Pulmonary artery endothelial cell (primary cell): ENCODE measurements at regions not wholly inside any gene's neighbourhood (a gene's known extent, or its start where the extent isn't known, plus 50 kb on each side); places are given as distances from the start of the nearest gene placed in this dataset.
"Not testable (repeated sequence)": the region's sequence is repeated elsewhere in the genome, so short reads cannot be mapped to it uniquely, and the experiment has no call there.

ENCODE experiments used
- DNase-seq: peaks from one replicate; pipeline ENCODE4 v3.0.0-alpha.2; 2011; ENCODE audit warnings: low read depth, low spot score

GRCh38 chr2:40915651-40916050, 463.8 kb upstream of the SLC8A1 start:
- no peak for DNase-seq

- no peak for DNase-seq
Observed at GRCh38 chr2:40935349-40935748, 483.5 kb upstream of the SLC8A1 start.

- DNase-seq = no peak
Observed at GRCh38 chr2:40937284-40937683, 485.4 kb upstream of the SLC8A1 start.

GRCh38 chr2:40953341-40953740, 501.5 kb upstream of the SLC8A1 start:
- DNase-seq = no peak

- DNase-seq = no peak
Observed at GRCh38 chr2:40955042-40955441, 503.2 kb upstream of the SLC8A1 start.

GRCh38 chr2:40955635-40956034, 503.7 kb upstream of the SLC8A1 start:
- no peak for DNase-seq

GRCh38 chr2:40957508-40957907, 505.6 kb upstream of the SLC8A1 start:
- peak; percentile 88 for DNase-seq

- DNase-seq = peak; percentile 58
Observed at GRCh38 chr2:40962026-40962425, 510.1 kb upstream of the SLC8A1 start.

- no peak for DNase-seq
Observed at GRCh38 chr2:40964509-40965250, 512.8 kb upstream of the SLC8A1 start.

- no peak for DNase-seq
Observed at GRCh38 chr2:40967451-40967850, 515.6 kb upstream of the SLC8A1 start.

- DNase-seq = no peak
Observed at GRCh38 chr2:40975151-40975550, 523.3 kb upstream of the SLC8A1 start.

- no peak for DNase-seq
Observed at GRCh38 chr2:40997362-40997761, 545.5 kb upstream of the SLC8A1 start.

GRCh38 chr2:41000374-41000773, 548.5 kb upstream of the SLC8A1 start:
- DNase-seq = no peak

- DNase-seq = no peak
Observed at GRCh38 chr2:41000906-41001305, 549.0 kb upstream of the SLC8A1 start.

GRCh38 chr2:41004700-41005099, 552.8 kb upstream of the SLC8A1 start:
- no peak for DNase-seq

GRCh38 chr2:41020358-41020757, 568.5 kb upstream of the SLC8A1 start:
- no peak for DNase-seq

- no peak for DNase-seq
Observed at GRCh38 chr2:41024816-41025215, 572.9 kb upstream of the SLC8A1 start.

GRCh38 chr2:41026613-41027012, 574.7 kb upstream of the SLC8A1 start:
- DNase-seq = no peak

- DNase-seq = no peak
Observed at GRCh38 chr2:41027095-41027494, 575.2 kb upstream of the SLC8A1 start.

- DNase-seq = no peak
Observed at GRCh38 chr2:41031282-41031681, 579.4 kb upstream of the SLC8A1 start.

GRCh38 chr2:41032715-41033114, 580.8 kb upstream of the SLC8A1 start:
- no peak for DNase-seq

- no peak for DNase-seq
Observed at GRCh38 chr2:41033127-41033526, 581.2 kb upstream of the SLC8A1 start.

- no peak for DNase-seq
Observed at GRCh38 chr2:41038408-41038807, 586.5 kb upstream of the SLC8A1 start.

GRCh38 chr2:41039750-41040149, 587.9 kb upstream of the SLC8A1 start:
- DNase-seq = not testable (repeated sequence)
